ENCODE measurements at regions not wholly inside any gene's neighbourhood (a gene's known extent, or its start where the extent isn't known, plus 50 kb on each side); places are given as distances from the start of the nearest gene placed in this dataset.
A peak's percentile ranks its signal among the peaks of the same experiment; 100 is the strongest.
"Not testable (repeated sequence)": the region's sequence is repeated elsewhere in the genome, so short reads cannot be mapped to it uniquely, and the experiment has no call there.

- H3K27ac Mint-ChIP-seq = no peak overlapping the region
- no peaks in the 10 kb centered on the region for H3K27me3 Mint-ChIP-seq
- no peaks in the 10 kb centered on the region for H3K4me1 Mint-ChIP-seq
- peaks cover 0 to 2% (median 1%) of the 10 kb centered on the region in 3 donors for H3K9me3 Mint-ChIP-seq
- no peaks in the 10 kb centered on the region for H3K36me3 Mint-ChIP-seq
- H3K4me3 Mint-ChIP-seq = no peak overlapping the region
Measured at GRCh38 chr18:65259403-65259802, 491.4 kb upstream of the CDH7 start.

- no peaks in the 10 kb centered on the region for H3K4me1 Mint-ChIP-seq
- no peaks in the 10 kb centered on the region for H3K36me3 Mint-ChIP-seq
- H3K4me3 Mint-ChIP-seq = no peak overlapping the region
- H3K9me3 Mint-ChIP-seq = no peaks in the 10 kb centered on the region
- no peak overlapping the region for H3K27ac Mint-ChIP-seq
- H3K27me3 Mint-ChIP-seq = no peaks in the 10 kb centered on the region
Measured at GRCh38 chr18:65257149-65257548, 493.7 kb upstream of the CDH7 start.

- H3K4me3 Mint-ChIP-seq = no peak overlapping the region
- no peaks in the 10 kb centered on the region for H3K27me3 Mint-ChIP-seq
- H3K36me3 Mint-ChIP-seq = no peaks in the 10 kb centered on the region
- H3K27ac Mint-ChIP-seq = no peak overlapping the region
- H3K9me3 Mint-ChIP-seq = no peaks in the 10 kb centered on the region
- no peaks in the 10 kb centered on the region for H3K4me1 Mint-ChIP-seq
Measured at GRCh38 chr18:65255417-65255816, 495.4 kb upstream of the CDH7 start.

DNA sequence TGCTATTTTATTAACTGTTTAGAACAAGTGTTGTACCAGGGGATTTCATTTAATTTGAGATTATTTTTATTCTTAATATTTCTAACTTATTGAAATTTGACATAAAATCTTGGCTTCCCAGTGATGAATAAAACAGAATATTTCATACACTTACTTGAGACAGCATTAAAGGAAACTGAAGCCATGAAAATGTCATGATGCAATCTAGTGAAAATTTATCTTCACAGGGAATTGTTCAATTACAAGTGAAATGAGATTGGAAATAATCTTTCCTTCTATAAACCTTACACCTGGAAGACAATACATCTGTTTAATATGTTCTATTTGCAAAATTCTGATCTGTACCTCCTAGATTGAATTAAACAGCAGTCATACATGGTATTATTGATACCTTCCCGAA lies 511.0 kb upstream of the CDH7 start:
- Mint-ChIP-seq H3K27ac (no peak overlapping the region), H3K4me3 (no peak overlapping the region), H3K9me3 (peaks cover 0 to 3% (median under 1%) of the 10 kb centered on the region in 3 donors), H3K4me1 (no peaks in the 10 kb centered on the region), H3K27me3 (no peaks in the 10 kb centered on the region), H3K36me3 (no peaks in the 10 kb centered on the region)

- Mint-ChIP-seq H3K36me3 (no peaks in the 10 kb centered on the region), H3K9me3 (no peaks in the 10 kb centered on the region), H3K4me1 (no peaks in the 10 kb centered on the region), H3K27ac (peak overlapping the region in 1 of 3 donors; percentile 18), H3K4me3 (no peak overlapping the region), H3K27me3 (no peaks in the 10 kb centered on the region)
Measured at GRCh38 chr18:65235966-65236624, 514.7 kb upstream of the CDH7 start.

GRCh38 chr18:65230311-65230710 lies 520.5 kb upstream of the CDH7 start:
- no peaks in the 10 kb centered on the region for H3K4me1 Mint-ChIP-seq
- H3K27ac Mint-ChIP-seq = no peak overlapping the region
- no peaks in the 10 kb centered on the region for H3K36me3 Mint-ChIP-seq
- H3K4me3 Mint-ChIP-seq = no peak overlapping the region
- H3K27me3 Mint-ChIP-seq = no peaks in the 10 kb centered on the region
- no peaks in the 10 kb centered on the region for H3K9me3 Mint-ChIP-seq

DNA sequence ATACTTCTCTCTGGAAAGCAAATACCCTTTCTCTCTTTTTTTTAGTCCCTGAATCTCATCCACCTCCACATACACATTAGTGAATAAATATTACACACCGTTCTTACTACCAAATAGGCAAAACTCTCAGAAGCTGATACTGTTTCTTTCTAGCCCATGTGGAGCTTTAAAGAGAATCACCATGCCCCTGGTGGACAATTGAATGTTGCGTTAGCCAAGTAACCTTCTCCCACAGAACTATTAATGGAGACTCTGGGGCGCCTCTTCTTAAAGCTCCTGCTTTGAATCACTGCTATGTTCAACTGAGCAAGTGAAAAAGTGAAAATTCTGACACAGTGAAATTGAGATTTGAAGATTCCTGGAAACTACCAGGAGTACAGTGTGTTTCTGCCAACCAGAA lies 522.8 kb upstream of the CDH7 start:
- no peaks in the 10 kb centered on the region for H3K27me3 Mint-ChIP-seq
- no peaks in the 10 kb centered on the region for H3K4me1 Mint-ChIP-seq
- no peak overlapping the region for H3K4me3 Mint-ChIP-seq
- no peak overlapping the region for H3K27ac Mint-ChIP-seq
- no peaks in the 10 kb centered on the region for H3K36me3 Mint-ChIP-seq
- H3K9me3 Mint-ChIP-seq = no peaks in the 10 kb centered on the region

DNA sequence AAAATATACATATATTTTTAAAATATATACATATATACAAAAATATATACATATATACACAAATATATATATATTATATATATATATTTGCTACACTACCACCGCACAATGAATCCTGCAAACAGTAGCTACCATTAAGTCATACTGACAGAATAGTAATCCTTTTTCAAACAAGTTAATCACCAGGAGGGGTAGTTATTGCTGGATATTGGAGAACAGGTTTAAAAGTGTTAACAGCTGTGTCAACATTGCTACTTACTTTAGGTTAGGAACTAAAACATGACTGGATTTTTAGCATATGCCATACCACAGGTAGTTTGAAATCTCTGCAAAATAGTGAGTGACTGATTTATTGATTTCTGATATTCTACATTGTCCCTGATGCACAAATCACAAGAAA lies 529.1 kb upstream of the CDH7 start:
- H3K27me3 Mint-ChIP-seq = no peaks in the 10 kb centered on the region
- H3K27ac Mint-ChIP-seq = no peak overlapping the region
- no peaks in the 10 kb centered on the region for H3K36me3 Mint-ChIP-seq
- H3K9me3 Mint-ChIP-seq = peaks cover 0 to 4% (median 0%) of the 10 kb centered on the region in 3 donors
- H3K4me3 Mint-ChIP-seq = no peak overlapping the region
- H3K4me1 Mint-ChIP-seq = no peaks in the 10 kb centered on the region

- Mint-ChIP-seq H3K4me3 (peak overlapping the region in 1 of 4 donors; percentile 56), H3K4me1 (no peaks in the 10 kb centered on the region), H3K27me3 (no peaks in the 10 kb centered on the region), H3K9me3 (peaks cover 0 to 4% (median 0%) of the 10 kb centered on the region in 3 donors), H3K27ac (no peak overlapping the region), H3K36me3 (no peaks in the 10 kb centered on the region)
Measured at GRCh38 chr18:65221115-65221514, 529.7 kb upstream of the CDH7 start.

DNA sequence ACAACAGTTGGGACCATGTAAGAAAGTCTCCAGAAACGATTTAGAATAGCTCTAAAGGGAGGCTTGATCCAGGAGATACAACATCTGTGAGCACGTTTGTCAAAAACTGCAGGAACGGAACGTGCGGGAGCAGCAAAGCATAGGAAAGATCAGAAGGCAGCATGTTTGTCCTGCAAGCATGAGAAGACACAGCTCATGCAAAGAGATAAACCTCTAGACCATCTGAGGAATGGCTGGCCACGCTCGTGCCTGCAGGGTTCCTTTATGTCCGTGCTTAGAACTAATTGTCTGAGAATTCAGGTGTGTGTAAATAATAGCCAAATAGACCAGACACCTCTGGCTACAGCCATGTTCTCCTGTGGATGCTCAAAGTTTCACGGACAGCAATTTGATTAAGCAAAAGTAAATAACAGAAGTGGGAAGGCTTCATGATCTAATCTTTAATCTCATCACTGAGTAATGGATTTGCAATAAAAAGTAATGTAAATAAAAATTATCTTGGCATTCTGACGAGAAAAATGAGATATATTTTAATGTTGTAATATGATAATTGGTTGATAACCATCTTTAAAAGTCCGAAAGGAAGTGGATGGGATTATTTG lies 534.8 kb upstream of the CDH7 start:
- H3K27me3 Mint-ChIP-seq = no peaks in the 10 kb centered on the region
- no peak overlapping the region for H3K4me3 Mint-ChIP-seq
- no peaks in the 10 kb centered on the region for H3K4me1 Mint-ChIP-seq
- H3K27ac Mint-ChIP-seq = no peak overlapping the region
- no peaks in the 10 kb centered on the region for H3K36me3 Mint-ChIP-seq
- H3K9me3 Mint-ChIP-seq = peaks cover 0 to 4% (median 0%) of the 10 kb centered on the region in 3 donors

- Mint-ChIP-seq H3K9me3 (peaks cover 0 to 4% (median 0%) of the 10 kb centered on the region in 3 donors), H3K27ac (no peak overlapping the region), H3K4me1 (no peaks in the 10 kb centered on the region), H3K4me3 (no peak overlapping the region), H3K27me3 (no peaks in the 10 kb centered on the region), H3K36me3 (no peaks in the 10 kb centered on the region)
Measured at GRCh38 chr18:65214456-65214855, 536.4 kb upstream of the CDH7 start.

- Mint-ChIP-seq H3K9me3 (no peaks in the 10 kb centered on the region), H3K36me3 (no peaks in the 10 kb centered on the region), H3K27ac (no peak overlapping the region)
Measured at GRCh38 chr18:65206551-65207260, 544.1 kb upstream of the CDH7 start.

GRCh38 chr18:65202091-65202490 lies 548.7 kb upstream of the CDH7 start:
- Mint-ChIP-seq H3K9me3 (no peaks in the 10 kb centered on the region), H3K36me3 (no peaks in the 10 kb centered on the region), H3K27ac (no peak overlapping the region), H3K4me3 (no peak overlapping the region), H3K27me3 (no peaks in the 10 kb centered on the region), H3K4me1 (no peaks in the 10 kb centered on the region)

More at GRCh38 chr18:65206551-65207260, 544.1 kb upstream of the CDH7 start:
- no peaks in the 10 kb centered on the region for H3K27me3 Mint-ChIP-seq
- H3K4me1 Mint-ChIP-seq = no peaks in the 10 kb centered on the region
- H3K4me3 Mint-ChIP-seq = no peak overlapping the region

- Mint-ChIP-seq H3K27ac (no peak overlapping the region), H3K9me3 (peaks cover 0 to 5% (median 2%) of the 10 kb centered on the region in 3 donors), H3K27me3 (no peaks in the 10 kb centered on the region)
Measured at GRCh38 chr18:65175681-65176080, 575.1 kb upstream of the CDH7 start.

DNA sequence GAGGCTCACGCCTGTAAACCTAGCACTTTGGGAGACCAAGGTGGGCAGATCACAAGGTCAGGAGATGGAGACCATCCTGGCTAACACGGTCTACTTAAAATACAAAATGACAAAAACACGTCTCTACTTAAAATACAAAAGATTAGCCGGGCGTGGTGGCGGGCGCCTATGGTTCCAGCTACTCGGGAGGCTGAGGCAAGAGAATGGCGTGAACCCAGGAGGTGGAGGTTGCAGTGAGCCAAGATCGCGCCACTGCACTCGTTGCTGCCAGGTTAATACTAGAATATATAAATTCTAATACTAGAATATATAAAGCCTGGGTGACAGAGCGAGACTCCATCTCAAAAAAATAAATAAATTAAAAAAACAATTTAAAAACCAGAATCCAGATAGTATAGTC lies 588.7 kb upstream of the CDH7 start:
- not testable (repeated sequence) for H3K27ac Mint-ChIP-seq, H3K27me3 Mint-ChIP-seq, H3K36me3 Mint-ChIP-seq, H3K4me1 Mint-ChIP-seq, H3K4me3 Mint-ChIP-seq, H3K9me3 Mint-ChIP-seq

More at GRCh38 chr18:65175681-65176080, 575.1 kb upstream of the CDH7 start:
- H3K4me3 Mint-ChIP-seq = no peak overlapping the region
- H3K36me3 Mint-ChIP-seq = no peaks in the 10 kb centered on the region
- no peaks in the 10 kb centered on the region for H3K4me1 Mint-ChIP-seq
